ENCODE measurements at regions not wholly inside any gene's neighbourhood (a gene's known extent, or its start where the extent isn't known, plus 50 kb on each side); places are given as distances from the start of the nearest gene placed in this dataset.
"Not testable (repeated sequence)": the region's sequence is repeated elsewhere in the genome, so short reads cannot be mapped to it uniquely, and the experiment has no call there.

DNA sequence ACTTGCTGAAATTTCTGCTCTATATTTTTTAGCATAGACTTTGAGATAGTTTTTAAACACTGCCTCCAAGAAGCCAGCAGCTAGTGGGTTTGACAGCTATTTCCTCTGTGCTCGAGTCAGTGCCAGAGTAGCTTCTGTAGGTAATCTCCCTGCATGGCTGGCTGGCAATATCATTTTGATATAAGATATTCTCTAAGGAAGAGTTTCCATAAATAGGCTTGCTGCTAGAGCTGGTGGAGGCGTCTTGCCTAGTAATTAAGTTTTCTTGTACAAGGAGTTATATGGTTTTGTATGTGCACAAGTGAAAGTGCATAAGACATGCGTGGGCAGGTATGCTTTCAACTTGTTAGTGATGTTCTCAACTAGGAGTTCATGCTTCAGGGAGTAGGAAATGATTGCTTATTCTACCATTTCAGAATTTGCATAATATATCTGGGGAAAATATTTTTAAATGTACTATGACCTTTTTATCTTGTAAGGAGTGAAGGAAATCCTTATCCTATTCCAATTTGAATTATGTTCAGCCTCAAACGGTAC, 74.1 kb upstream of the CCL21 start:
- TF ChIP-seq POLR2AphosphoS5 (IDR thresholded peaks at IDR 0.05; ENCODE audit: low read depth, low read length): no peak
- no peak for TF ChIP-seq POLR2A (IDR thresholded peaks at IDR 0.05; ENCODE audit: low read depth, low read length)
- no peak for TF ChIP-seq TAF1 (IDR thresholded peaks at IDR 0.05; ENCODE audit: borderline replicate concordance, low read depth, low read length)
- DNase-seq (ENCODE audit: insufficient read length): no peak
- FAIRE-seq: no peak

DNA sequence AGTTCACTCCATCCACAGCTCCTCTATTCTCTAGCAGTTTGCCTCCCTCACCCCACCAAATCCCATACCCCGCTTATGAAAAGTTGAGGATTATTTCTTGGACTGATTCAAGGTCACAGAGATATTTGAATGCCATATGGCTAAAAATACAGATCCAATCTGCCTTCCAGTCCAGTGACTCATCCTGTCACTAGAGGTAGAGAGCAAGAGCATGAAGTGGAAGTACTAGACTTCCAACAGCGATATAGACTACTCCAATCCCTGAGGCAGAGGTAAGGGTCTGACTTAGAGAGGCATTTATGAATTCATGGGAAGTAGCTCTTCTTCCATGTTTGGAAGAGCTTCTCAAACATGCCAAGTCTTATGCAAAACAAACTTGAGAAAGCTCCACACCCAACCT, 72.4 kb upstream of the CCL21 start:
- FAIRE-seq (no peak), DNase-seq (ENCODE audit: insufficient read length) (no peak)
- no peak for TF ChIP-seq TAF1 (IDR thresholded peaks at IDR 0.05; ENCODE audit: borderline replicate concordance, low read depth, low read length)

GRCh38 chr9:34777666-34778065, 67.7 kb upstream of the CCL21 start:
- TF ChIP-seq POLR2A (IDR thresholded peaks at IDR 0.05; ENCODE audit: low read depth, low read length) (no peak), POLR2AphosphoS5 (IDR thresholded peaks at IDR 0.05; ENCODE audit: low read depth, low read length) (no peak), TAF1 (IDR thresholded peaks at IDR 0.05; ENCODE audit: borderline replicate concordance, low read depth, low read length) (no peak)
- FAIRE-seq (no peak), DNase-seq (ENCODE audit: insufficient read length) (no peak)

DNA sequence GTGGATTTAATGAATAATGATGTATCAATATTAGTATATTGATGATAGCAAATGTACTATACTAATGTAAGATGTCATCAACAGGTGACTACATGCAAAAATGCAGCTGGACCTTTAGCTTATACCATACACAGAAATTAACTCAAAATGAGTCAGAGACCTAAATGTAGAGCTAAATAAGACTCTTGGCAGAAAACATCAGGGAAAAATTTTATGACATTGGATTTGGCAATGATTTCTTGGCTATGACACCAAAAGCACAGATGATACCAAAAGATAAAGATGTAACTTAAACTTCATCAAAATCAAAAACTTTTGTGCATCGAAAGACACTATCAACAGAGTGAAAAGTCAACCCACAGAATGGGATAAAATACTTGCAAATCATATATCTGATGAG, 64.0 kb upstream of the CCL21 start:
- no peak for TF ChIP-seq POLR2A (IDR thresholded peaks at IDR 0.05; ENCODE audit: low read depth, low read length)
- TF ChIP-seq TAF1 (IDR thresholded peaks at IDR 0.05; ENCODE audit: borderline replicate concordance, low read depth, low read length): no peak
- TF ChIP-seq POLR2AphosphoS5 (IDR thresholded peaks at IDR 0.05; ENCODE audit: low read depth, low read length): no peak
- no peak for DNase-seq (ENCODE audit: insufficient read length)
- no peak for FAIRE-seq

DNA sequence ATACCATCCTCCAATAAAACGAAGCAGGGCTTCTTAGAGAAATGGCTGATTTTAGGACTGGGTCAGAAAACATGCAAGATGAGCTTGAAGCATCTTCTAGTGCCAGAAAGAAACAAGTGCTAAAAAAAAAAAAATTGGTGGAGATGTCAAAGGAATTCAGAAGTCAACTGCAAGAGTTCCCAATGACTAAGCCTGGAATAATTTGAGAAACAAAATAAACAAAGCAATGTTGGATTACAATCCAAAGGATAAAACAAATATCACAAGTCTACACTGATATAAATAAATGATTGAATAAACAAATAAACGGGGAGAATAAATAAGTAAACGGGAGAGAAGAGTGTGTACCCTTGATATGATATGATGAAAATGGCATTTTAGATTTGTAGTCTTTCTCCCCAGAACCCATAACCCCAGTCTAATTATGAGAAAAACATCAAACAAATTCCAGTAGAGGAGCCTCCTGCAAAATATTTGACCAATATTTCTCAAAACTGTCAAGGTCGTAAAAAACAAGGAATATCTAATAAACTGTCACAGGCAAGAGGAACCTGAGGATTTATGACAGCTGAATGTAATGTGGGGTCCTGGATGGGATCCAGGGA, 63.5 kb upstream of the CCL21 start:
- DNase-seq (ENCODE audit: insufficient read length): no peak
- TF ChIP-seq POLR2AphosphoS5 (IDR thresholded peaks at IDR 0.05; ENCODE audit: low read depth, low read length): no peak
- TF ChIP-seq TAF1 (IDR thresholded peaks at IDR 0.05; ENCODE audit: borderline replicate concordance, low read depth, low read length): no peak
- TF ChIP-seq POLR2A (IDR thresholded peaks at IDR 0.05; ENCODE audit: low read depth, low read length): no peak
- no peak for FAIRE-seq

GRCh38 chr9:34771007-34771406, 61.1 kb upstream of the CCL21 start:
- DNase-seq (ENCODE audit: insufficient read length) (no peak), FAIRE-seq (no peak)
- TF ChIP-seq POLR2AphosphoS5 (IDR thresholded peaks at IDR 0.05; ENCODE audit: low read depth, low read length) (no peak), POLR2A (IDR thresholded peaks at IDR 0.05; ENCODE audit: low read depth, low read length) (no peak), TAF1 (IDR thresholded peaks at IDR 0.05; ENCODE audit: borderline replicate concordance, low read depth, low read length) (no peak)

GRCh38 chr9:34767087-34767486, 57.2 kb upstream of the CCL21 start:
- FAIRE-seq; DNase-seq (ENCODE audit: insufficient read length): not testable (repeated sequence)

- DNase-seq (ENCODE audit: insufficient read length): peak; percentile 22
- FAIRE-seq: not testable (repeated sequence)
Measured at GRCh38 chr9:34760196-34761040, 50.5 kb upstream of the CCL21 start.

All from GM12892 (cell line).